BJ (cell line): ENCODE measurements at regions not wholly inside any gene's neighbourhood (a gene's known extent, or its start where the extent isn't known, plus 50 kb on each side); places are given as distances from the start of the nearest gene placed in this dataset.

ENCODE experiments used
- CTCF ChIA-PET: fragments of 350-600 bp; formaldehyde crosslinking; extraction: SDS; loops from one replicate; lab custom pipeline; 2021; ENCODE audit warnings: antibody characterized with exemption, inconsistent platforms; lab: Yijun Ruan, JAX
- POLR2A ChIA-PET: fragments of 300-600 bp; sonication (Branson Sonifier 250); formaldehyde crosslinking; extraction: SDS; loops from one replicate; lab custom pipeline; 2021; ENCODE audit warnings: antibody characterized with exemption; lab: Charles Lee
- DNase-seq: peaks from one replicate; pipeline ENCODE4 v3.0.0-alpha.2; 2011; ENCODE audit warnings: low read depth
- H3K27me3 ChIP-seq: 2 replicates; pipeline ENCODE4 v1.6.0; 2011; ENCODE audit warnings: low read length; ENCODE audit not compliant: control insufficient read depth, insufficient read depth
- H3K36me3 ChIP-seq: 2 replicates; pipeline ENCODE4 v1.5.1; 2011; ENCODE audit warnings: low read length; ENCODE audit not compliant: control insufficient read depth, insufficient read depth
- H3K4me3 ChIP-seq: 2 replicates; pipeline ENCODE4 v1.5.1; 2011; ENCODE audit warnings: low read depth, mild to moderate bottlenecking, control low read depth, low read length
- CTCF ChIP-seq: IDR thresholded peaks from 2 replicates; pipeline ENCODE4 v1.5.1; 2011; ENCODE audit warnings: low read depth, mild to moderate bottlenecking, control low read depth, inconsistent platforms, low read length, moderate library complexity; ENCODE audit not compliant: insufficient read depth

GRCh38 chr3:72248869-72249268 lies 463.9 kb upstream of the PROK2 start:
- CTCF ChIA-PET, result interaction anchor here (1.2 kb wide), 2 partner anchors 8 to 10 kb away, joined by 3 to 4 read pairs; no protein-coding TSS in a partner anchor
- Histone ChIP-seq H3K27me3 (peaks cover 11% of the 10 kb centered on the region; the same call in 1 of the 2 replicates), H3K4me3 (no peak overlapping the region), H3K36me3 (no peaks in the 10 kb centered on the region)
- POLR2A ChIA-PET, result no interaction called here
- no peak for DNase-seq
- TF ChIP-seq CTCF, result no peak

- CTCF ChIA-PET, result interaction anchor here (1.2 kb wide), 2 partner anchors 9 to 10 kb away, joined by 3 to 4 read pairs; no protein-coding TSS in a partner anchor
- no peak for TF ChIP-seq CTCF
- Histone ChIP-seq H3K27me3 (peaks cover 9% of the 10 kb centered on the region; the same call in 1 of the 2 replicates), H3K36me3 (no peaks in the 10 kb centered on the region), H3K4me3 (no peak overlapping the region)
- POLR2A ChIA-PET, result no interaction called here
- DNase-seq, result no peak
Measured at GRCh38 chr3:72248389-72248761, 463.4 kb upstream of the PROK2 start.

GRCh38 chr3:72247645-72248388 lies 462.9 kb upstream of the PROK2 start:
- no peak overlapping the region for H3K4me3 ChIP-seq
- CTCF ChIA-PET, result interaction anchor here (1.2 kb wide), 2 partner anchors 9 to 10 kb away, joined by 3 to 4 read pairs; no protein-coding TSS in a partner anchor
- no peak for TF ChIP-seq CTCF
- no peak for DNase-seq
- peaks cover 9% of the 10 kb centered on the region; the same call in 1 of the 2 replicates for H3K27me3 ChIP-seq
- POLR2A ChIA-PET, result no interaction called here
- H3K36me3 ChIP-seq, result no peaks in the 10 kb centered on the region

- no peak for TF ChIP-seq CTCF
- ChIA-PET CTCF (no interaction called here), POLR2A (no interaction called here)
- Histone ChIP-seq H3K36me3 (no peaks in the 10 kb centered on the region), H3K27me3 (peaks cover 9% of the 10 kb centered on the region; the same call in 1 of the 2 replicates), H3K4me3 (no peak overlapping the region)
- no peak for DNase-seq
Measured at GRCh38 chr3:72247126-72247525, 462.2 kb upstream of the PROK2 start.

GRCh38 chr3:72246685-72247084 lies 461.7 kb upstream of the PROK2 start:
- H3K36me3 ChIP-seq, result no peaks in the 10 kb centered on the region
- POLR2A ChIA-PET, result no interaction called here
- peaks cover 9% of the 10 kb centered on the region; the same call in 1 of the 2 replicates for H3K27me3 ChIP-seq
- H3K4me3 ChIP-seq, result no peak overlapping the region
- CTCF ChIA-PET, result no interaction called here
- TF ChIP-seq CTCF, result no peak
- no peak for DNase-seq
